ENCODE measurements at regions not wholly inside any gene's neighbourhood (a gene's known extent, or its start where the extent isn't known, plus 50 kb on each side); places are given as distances from the start of the nearest gene placed in this dataset.

DNA sequence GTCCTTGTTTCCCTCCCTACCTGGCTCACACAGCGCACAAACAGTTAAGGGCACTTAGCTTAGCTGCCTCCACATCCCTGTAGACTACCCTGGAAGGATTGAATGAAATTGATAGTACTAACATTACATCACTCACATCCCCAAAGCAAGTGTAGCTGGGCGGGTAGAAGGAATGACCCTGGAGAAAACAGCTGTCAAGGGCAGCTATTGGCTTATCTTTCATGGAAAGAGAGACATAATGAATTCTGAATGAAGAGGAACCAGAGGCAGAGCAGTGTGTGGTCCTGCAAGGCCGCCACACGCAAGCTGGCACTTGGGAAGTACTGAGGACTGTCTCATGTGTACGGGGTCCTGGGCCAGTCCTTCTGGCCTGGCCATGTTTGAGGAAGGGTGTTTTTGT, 369.6 kb upstream of the RGMA start:
- Histone ChIP-seq H4K20me1 (ENCODE audit: insufficient read depth, low read depth, low read length) (no peaks in the 10 kb centered on the region), H3K4me1 (ENCODE audit: low read length) (peaks cover 4% of the 10 kb centered on the region), H3K36me3 (ENCODE audit: insufficient read depth, low read length) (no peaks in the 10 kb centered on the region), H3K4me3 (ENCODE audit: low read length) (no peak overlapping the region), H3K9me3 (ENCODE audit: low read length) (no peaks in the 10 kb centered on the region), H3K9ac (ENCODE audit: low read length) (no peak overlapping the region), H3K9me2 (replicated peaks; ENCODE audit: insufficient read depth, low read length) (no peaks in the 10 kb centered on the region), H3K4me2 (ENCODE audit: low read depth, low read length, poor library complexity, severe bottlenecking) (no peak overlapping the region), H3K79me2 (ENCODE audit: low read length) (no peaks in the 10 kb centered on the region), H2AFZ (ENCODE audit: low read length) (no peak overlapping the region), H3K27me3 (ENCODE audit: low read length) (no peaks in the 10 kb centered on the region), H3K27ac (ENCODE audit: low read length) (no peak overlapping the region)
- DNase-seq = no peak

DNA sequence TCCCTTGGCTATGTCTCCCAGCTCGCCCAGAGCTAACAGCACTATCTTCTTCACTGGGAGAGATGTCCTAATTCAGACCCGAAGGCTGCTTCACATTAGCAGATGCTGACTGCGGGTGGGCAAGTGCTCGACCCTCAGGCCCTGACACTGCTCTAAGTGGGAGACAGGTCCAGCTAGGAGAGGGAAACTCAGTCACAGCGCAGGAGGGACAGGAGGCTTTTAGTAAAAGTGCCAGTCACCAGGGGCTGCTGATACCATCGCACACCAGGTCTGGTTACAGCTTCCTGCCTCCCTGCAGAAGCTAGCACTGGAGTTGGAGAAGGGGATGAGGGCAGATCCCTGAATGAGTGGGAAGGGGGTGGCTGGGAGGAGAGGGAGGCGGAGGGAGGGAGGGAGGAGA, 365.8 kb upstream of the RGMA start:
- Histone ChIP-seq H3K36me3 (ENCODE audit: insufficient read depth, low read length) (no peaks in the 10 kb centered on the region), H3K27me3 (ENCODE audit: low read length) (no peaks in the 10 kb centered on the region), H3K4me1 (ENCODE audit: low read length) (no peaks in the 10 kb centered on the region), H3K27ac (ENCODE audit: low read length) (no peak overlapping the region), H3K79me2 (ENCODE audit: low read length) (no peaks in the 10 kb centered on the region), H3K9me2 (replicated peaks; ENCODE audit: insufficient read depth, low read length) (no peaks in the 10 kb centered on the region), H3K9ac (ENCODE audit: low read length) (no peak overlapping the region), H4K20me1 (ENCODE audit: insufficient read depth, low read depth, low read length) (no peaks in the 10 kb centered on the region), H3K4me3 (ENCODE audit: low read length) (no peak overlapping the region), H3K9me3 (ENCODE audit: low read length) (no peaks in the 10 kb centered on the region), H2AFZ (ENCODE audit: low read length) (no peak overlapping the region), H3K4me2 (ENCODE audit: low read depth, low read length, poor library complexity, severe bottlenecking) (no peak overlapping the region)
- no peak for DNase-seq

DNA sequence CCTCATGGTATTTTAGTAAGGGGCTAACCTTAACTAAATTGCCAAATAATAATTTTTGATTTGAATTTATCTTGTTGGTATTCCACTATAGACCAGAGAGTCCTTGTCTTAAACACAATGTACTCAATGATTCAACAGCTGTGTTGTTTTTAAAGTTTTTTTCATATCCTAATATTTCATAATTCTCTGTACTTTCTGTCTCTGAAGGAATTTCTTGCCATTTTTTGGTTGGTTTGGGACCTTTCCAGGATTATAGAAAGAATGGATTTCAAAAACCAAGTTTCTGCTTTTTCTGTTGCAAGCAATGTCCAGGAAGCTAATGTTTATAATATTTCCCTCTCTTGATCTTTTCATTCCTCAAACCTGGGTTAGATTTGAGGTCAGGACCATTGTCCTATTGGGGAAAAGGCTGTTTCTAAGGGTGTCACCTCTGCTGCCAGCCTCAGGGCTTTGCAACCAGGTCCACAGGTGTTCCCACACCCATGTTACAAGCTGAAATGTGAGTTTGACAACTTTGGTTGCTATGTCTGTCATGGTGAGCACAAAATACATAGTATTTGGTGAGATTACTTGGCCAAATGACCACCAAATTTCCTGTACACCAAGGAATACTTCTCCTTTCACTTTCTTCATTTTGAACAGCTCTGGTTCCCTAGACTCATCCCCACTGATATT, 363.7 kb upstream of the RGMA start:
- Histone ChIP-seq H3K9ac (ENCODE audit: low read length) (no peak overlapping the region), H3K79me2 (ENCODE audit: low read length) (no peaks in the 10 kb centered on the region), H3K27ac (ENCODE audit: low read length) (no peak overlapping the region), H3K36me3 (ENCODE audit: insufficient read depth, low read length) (no peaks in the 10 kb centered on the region), H4K20me1 (ENCODE audit: insufficient read depth, low read depth, low read length) (no peaks in the 10 kb centered on the region), H3K4me3 (ENCODE audit: low read length) (no peak overlapping the region), H3K4me1 (ENCODE audit: low read length) (no peaks in the 10 kb centered on the region), H3K9me3 (ENCODE audit: low read length) (no peaks in the 10 kb centered on the region), H3K9me2 (replicated peaks; ENCODE audit: insufficient read depth, low read length) (no peaks in the 10 kb centered on the region), H3K4me2 (ENCODE audit: low read depth, low read length, poor library complexity, severe bottlenecking) (no peak overlapping the region), H2AFZ (ENCODE audit: low read length) (no peak overlapping the region), H3K27me3 (ENCODE audit: low read length) (no peaks in the 10 kb centered on the region)
- DNase-seq = peak; percentile 35

- Histone ChIP-seq H3K27ac (ENCODE audit: low read length) (no peak overlapping the region), H3K4me3 (ENCODE audit: low read length) (no peak overlapping the region), H3K36me3 (ENCODE audit: insufficient read depth, low read length) (no peaks in the 10 kb centered on the region)
Measured at GRCh38 chr15:93451822-93452221, 362.8 kb upstream of the RGMA start.

GRCh38 chr15:93451265-93451664, 362.3 kb upstream of the RGMA start:
- H3K9ac ChIP-seq (ENCODE audit: low read length) = no peak overlapping the region
- H3K27ac ChIP-seq (ENCODE audit: low read length) = no peak overlapping the region
- H3K27me3 ChIP-seq (ENCODE audit: low read length) = no peaks in the 10 kb centered on the region
- H3K4me3 ChIP-seq (ENCODE audit: low read length) = no peak overlapping the region
- no peaks in the 10 kb centered on the region for H3K4me1 ChIP-seq (ENCODE audit: low read length)
- DNase-seq = peak; percentile 9
- no peaks in the 10 kb centered on the region for H3K9me3 ChIP-seq (ENCODE audit: low read length)
- no peak overlapping the region for H3K4me2 ChIP-seq (ENCODE audit: low read depth, low read length, poor library complexity, severe bottlenecking)
- H4K20me1 ChIP-seq (ENCODE audit: insufficient read depth, low read depth, low read length) = no peaks in the 10 kb centered on the region
- H3K36me3 ChIP-seq (ENCODE audit: insufficient read depth, low read length) = no peaks in the 10 kb centered on the region
- H3K79me2 ChIP-seq (ENCODE audit: low read length) = no peaks in the 10 kb centered on the region
- no peak overlapping the region for H2AFZ ChIP-seq (ENCODE audit: low read length)
- no peaks in the 10 kb centered on the region for H3K9me2 ChIP-seq (replicated peaks; ENCODE audit: insufficient read depth, low read length)

More at GRCh38 chr15:93451822-93452221, 362.8 kb upstream of the RGMA start:
- no peaks in the 10 kb centered on the region for H3K27me3 ChIP-seq (ENCODE audit: low read length)
- DNase-seq = peak; percentile 23
- no peaks in the 10 kb centered on the region for H3K9me2 ChIP-seq (replicated peaks; ENCODE audit: insufficient read depth, low read length)
- no peaks in the 10 kb centered on the region for H3K9me3 ChIP-seq (ENCODE audit: low read length)
- no peak overlapping the region for H3K4me2 ChIP-seq (ENCODE audit: low read depth, low read length, poor library complexity, severe bottlenecking)
- H2AFZ ChIP-seq (ENCODE audit: low read length) = no peak overlapping the region
- no peaks in the 10 kb centered on the region for H4K20me1 ChIP-seq (ENCODE audit: insufficient read depth, low read depth, low read length)
- no peaks in the 10 kb centered on the region for H3K79me2 ChIP-seq (ENCODE audit: low read length)
- H3K9ac ChIP-seq (ENCODE audit: low read length) = no peak overlapping the region
- H3K4me1 ChIP-seq (ENCODE audit: low read length) = no peaks in the 10 kb centered on the region

- Histone ChIP-seq H3K9ac (ENCODE audit: low read length) (no peak overlapping the region), H2AFZ (ENCODE audit: low read length) (no peak overlapping the region), H3K4me3 (ENCODE audit: low read length) (no peak overlapping the region), H3K4me2 (ENCODE audit: low read depth, low read length, poor library complexity, severe bottlenecking) (no peak overlapping the region), H3K4me1 (ENCODE audit: low read length) (no peaks in the 10 kb centered on the region), H3K79me2 (ENCODE audit: low read length) (no peaks in the 10 kb centered on the region), H3K9me3 (ENCODE audit: low read length) (no peaks in the 10 kb centered on the region), H3K27me3 (ENCODE audit: low read length) (no peaks in the 10 kb centered on the region), H3K9me2 (replicated peaks; ENCODE audit: insufficient read depth, low read length) (no peaks in the 10 kb centered on the region), H3K27ac (ENCODE audit: low read length) (no peak overlapping the region), H3K36me3 (ENCODE audit: insufficient read depth, low read length) (no peaks in the 10 kb centered on the region), H4K20me1 (ENCODE audit: insufficient read depth, low read depth, low read length) (no peaks in the 10 kb centered on the region)
- peak; percentile 14 for DNase-seq
Measured at GRCh38 chr15:93449798-93450197, 360.8 kb upstream of the RGMA start.

GRCh38 chr15:93438310-93438709, 349.3 kb upstream of the RGMA start:
- Histone ChIP-seq H3K9me2 (replicated peaks; ENCODE audit: insufficient read depth, low read length) (no peaks in the 10 kb centered on the region), H3K4me1 (ENCODE audit: low read length) (no peaks in the 10 kb centered on the region), H3K27ac (ENCODE audit: low read length) (no peak overlapping the region), H3K9ac (ENCODE audit: low read length) (no peak overlapping the region), H3K9me3 (ENCODE audit: low read length) (no peaks in the 10 kb centered on the region), H3K4me3 (ENCODE audit: low read length) (no peak overlapping the region), H3K36me3 (ENCODE audit: insufficient read depth, low read length) (no peaks in the 10 kb centered on the region), H3K27me3 (ENCODE audit: low read length) (no peaks in the 10 kb centered on the region), H2AFZ (ENCODE audit: low read length) (no peak overlapping the region), H3K79me2 (ENCODE audit: low read length) (no peaks in the 10 kb centered on the region), H4K20me1 (ENCODE audit: insufficient read depth, low read depth, low read length) (no peaks in the 10 kb centered on the region), H3K4me2 (ENCODE audit: low read depth, low read length, poor library complexity, severe bottlenecking) (no peak overlapping the region)
- DNase-seq = no peak

- Histone ChIP-seq H3K4me3 (ENCODE audit: low read length) (no peak overlapping the region), H3K9ac (ENCODE audit: low read length) (no peak overlapping the region), H3K36me3 (ENCODE audit: insufficient read depth, low read length) (no peaks in the 10 kb centered on the region), H3K27ac (ENCODE audit: low read length) (no peak overlapping the region), H2AFZ (ENCODE audit: low read length) (no peak overlapping the region), H4K20me1 (ENCODE audit: insufficient read depth, low read depth, low read length) (no peaks in the 10 kb centered on the region), H3K27me3 (ENCODE audit: low read length) (no peaks in the 10 kb centered on the region), H3K79me2 (ENCODE audit: low read length) (no peaks in the 10 kb centered on the region), H3K4me2 (ENCODE audit: low read depth, low read length, poor library complexity, severe bottlenecking) (no peak overlapping the region), H3K4me1 (ENCODE audit: low read length) (no peaks in the 10 kb centered on the region), H3K9me2 (replicated peaks; ENCODE audit: insufficient read depth, low read length) (no peaks in the 10 kb centered on the region), H3K9me3 (ENCODE audit: low read length) (no peaks in the 10 kb centered on the region)
- DNase-seq = no peak
Measured at GRCh38 chr15:93432474-93432873, 343.5 kb upstream of the RGMA start.

All from Karpas-422 (cell line).